ENCODE measurements at regions not wholly inside any gene's neighbourhood (a gene's known extent, or its start where the extent isn't known, plus 50 kb on each side); places are given as distances from the start of the nearest gene placed in this dataset.

DNA sequence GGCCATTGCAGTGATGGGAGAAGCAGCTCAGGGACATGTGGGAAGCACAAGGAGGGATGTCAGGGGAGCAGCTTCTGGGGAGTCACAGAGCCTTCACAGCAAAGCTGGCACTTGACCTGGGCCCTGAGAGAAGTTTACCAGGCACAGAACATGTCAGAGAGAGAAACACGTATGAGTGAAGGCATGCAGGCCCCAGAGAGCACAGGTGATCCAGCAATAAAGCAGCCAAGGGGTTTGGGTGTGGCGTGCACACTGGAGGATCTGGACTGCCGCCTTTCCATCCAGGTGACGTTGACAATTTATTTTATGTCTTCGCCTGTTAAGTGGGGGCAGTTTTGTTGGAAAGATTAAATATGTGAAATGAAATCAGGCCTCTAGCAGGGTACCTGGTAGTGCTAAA, 252.6 kb upstream of the COBL start:
- no peak for TF ChIP-seq POLR2A (IDR thresholded peaks at IDR 0.05)
- TF ChIP-seq, protein P1, sequence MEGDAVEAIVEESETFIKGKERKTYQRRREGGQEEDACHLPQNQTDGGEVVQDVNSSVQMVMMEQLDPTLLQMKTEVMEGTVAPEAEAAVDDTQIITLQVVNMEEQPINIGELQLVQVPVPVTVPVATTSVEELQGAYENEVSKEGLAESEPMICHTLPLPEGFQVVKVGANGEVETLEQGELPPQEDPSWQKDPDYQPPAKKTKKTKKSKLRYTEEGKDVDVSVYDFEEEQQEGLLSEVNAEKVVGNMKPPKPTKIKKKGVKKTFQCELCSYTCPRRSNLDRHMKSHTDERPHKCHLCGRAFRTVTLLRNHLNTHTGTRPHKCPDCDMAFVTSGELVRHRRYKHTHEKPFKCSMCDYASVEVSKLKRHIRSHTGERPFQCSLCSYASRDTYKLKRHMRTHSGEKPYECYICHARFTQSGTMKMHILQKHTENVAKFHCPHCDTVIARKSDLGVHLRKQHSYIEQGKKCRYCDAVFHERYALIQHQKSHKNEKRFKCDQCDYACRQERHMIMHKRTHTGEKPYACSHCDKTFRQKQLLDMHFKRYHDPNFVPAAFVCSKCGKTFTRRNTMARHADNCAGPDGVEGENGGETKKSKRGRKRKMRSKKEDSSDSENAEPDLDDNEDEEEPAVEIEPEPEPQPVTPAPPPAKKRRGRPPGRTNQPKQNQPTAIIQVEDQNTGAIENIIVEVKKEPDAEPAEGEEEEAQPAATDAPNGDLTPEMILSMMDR (IDR thresholded peaks at IDR 0.05): no peak
